Colonic mucosa (tissue), 4 donors: ENCODE measurements at regions not wholly inside any gene's neighbourhood (a gene's known extent, or its start where the extent isn't known, plus 50 kb on each side); places are given as distances from the start of the nearest gene placed in this dataset.

ENCODE experiments used
- DNase-seq: peaks from one replicate; pipeline ENCODE4 v3.0.0-alpha.2; 2020
- H3K27ac ChIP-seq: fragments of 200-600 bp; one replicate; pipeline ENCODE4 v1.8.0; 2021
- H3K27me3 ChIP-seq: fragments of 200-600 bp; one replicate; pipeline ENCODE4 v1.8.0; 2021
- H3K36me3 ChIP-seq: fragments of 200-600 bp; one replicate; pipeline ENCODE4 v1.8.0; 2021
- H3K4me1 ChIP-seq: fragments of 200-600 bp; one replicate; pipeline ENCODE4 v1.8.0; 2021; ENCODE audit warnings: mild to moderate bottlenecking
- H3K4me3 ChIP-seq: fragments of 200-600 bp; one replicate; pipeline ENCODE4 v1.8.0; 2021
- H3K9ac ChIP-seq, 2 donors: one replicate each; pipeline ENCODE4 v1.7.0; 2013; ENCODE audit warnings: control low read depth in 2 of 2, low read depth in 2 of 2, low read length in 2 of 2
- H3K9me3 ChIP-seq: fragments of 200-600 bp; one replicate; pipeline ENCODE4 v1.8.0; 2021
- intact Hi-C: fragments of 100-400 bp; cut with DNase I; formaldehyde crosslinking; loops from one replicate; pipeline ENCODE4 v1.14.1; 2022
- TF ChIP-seq, protein P1 (sequence below): fragments of 200-600 bp; IDR thresholded peaks from one replicate; pipeline ENCODE4 v1.8.0; 2022; ENCODE audit warnings: antibody characterized with exemption, mild to moderate bottlenecking
- donor health status: healthy.
- donor health status: DM: no; HTN: no; CAD: no.
- donor health status: DM: no; HTN: no; CAD: no.

- Histone ChIP-seq H3K9ac (no peak overlapping the region), H3K4me1 (no peaks in the 10 kb centered on the region), H3K27ac (no peak overlapping the region), H3K36me3 (no peaks in the 10 kb centered on the region), H3K27me3 (no peaks in the 10 kb centered on the region), H3K4me3 (no peak overlapping the region), H3K9me3 (no peaks in the 10 kb centered on the region)
- intact Hi-C loops: no loop called here
- TF ChIP-seq, protein P1, sequence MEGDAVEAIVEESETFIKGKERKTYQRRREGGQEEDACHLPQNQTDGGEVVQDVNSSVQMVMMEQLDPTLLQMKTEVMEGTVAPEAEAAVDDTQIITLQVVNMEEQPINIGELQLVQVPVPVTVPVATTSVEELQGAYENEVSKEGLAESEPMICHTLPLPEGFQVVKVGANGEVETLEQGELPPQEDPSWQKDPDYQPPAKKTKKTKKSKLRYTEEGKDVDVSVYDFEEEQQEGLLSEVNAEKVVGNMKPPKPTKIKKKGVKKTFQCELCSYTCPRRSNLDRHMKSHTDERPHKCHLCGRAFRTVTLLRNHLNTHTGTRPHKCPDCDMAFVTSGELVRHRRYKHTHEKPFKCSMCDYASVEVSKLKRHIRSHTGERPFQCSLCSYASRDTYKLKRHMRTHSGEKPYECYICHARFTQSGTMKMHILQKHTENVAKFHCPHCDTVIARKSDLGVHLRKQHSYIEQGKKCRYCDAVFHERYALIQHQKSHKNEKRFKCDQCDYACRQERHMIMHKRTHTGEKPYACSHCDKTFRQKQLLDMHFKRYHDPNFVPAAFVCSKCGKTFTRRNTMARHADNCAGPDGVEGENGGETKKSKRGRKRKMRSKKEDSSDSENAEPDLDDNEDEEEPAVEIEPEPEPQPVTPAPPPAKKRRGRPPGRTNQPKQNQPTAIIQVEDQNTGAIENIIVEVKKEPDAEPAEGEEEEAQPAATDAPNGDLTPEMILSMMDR: no peak
- no peak for DNase-seq
These were observed 143.4 kb upstream of the ITGB1 start for GRCh38 chr10:33101392-33101787.

DNA sequence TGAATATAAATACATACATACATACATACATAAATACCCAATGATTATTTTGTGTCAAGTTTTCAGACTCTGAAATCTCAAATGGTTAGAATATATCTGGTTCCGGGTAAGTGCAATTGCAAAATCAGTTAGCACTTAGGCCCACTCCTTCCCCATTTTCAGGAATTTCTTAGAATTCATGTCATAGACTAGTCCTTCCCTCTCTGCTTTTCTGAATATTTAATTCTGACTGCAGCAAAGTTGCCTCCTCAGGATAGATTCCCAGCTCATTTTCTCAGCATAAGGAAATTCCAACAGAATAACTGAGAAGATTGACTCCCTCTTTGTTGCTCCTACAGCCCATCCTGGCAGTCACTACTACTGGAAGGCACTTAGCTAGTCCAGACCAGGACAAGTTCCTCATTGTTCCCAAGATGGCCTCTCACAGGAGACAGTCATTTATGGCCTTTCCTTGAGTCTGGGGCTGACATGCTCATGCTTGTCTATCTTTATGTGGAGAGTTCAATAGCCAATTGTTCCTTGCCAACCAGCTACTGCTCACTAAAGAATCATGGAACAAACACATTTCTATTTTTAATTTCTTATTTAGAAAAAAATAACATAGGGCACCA lies 142.9 kb upstream of the ITGB1 start:
- TF ChIP-seq, protein P1: no peak
- Histone ChIP-seq H3K4me3 (no peak overlapping the region), H3K36me3 (no peaks in the 10 kb centered on the region), H3K4me1 (no peaks in the 10 kb centered on the region), H3K27me3 (no peaks in the 10 kb centered on the region), H3K9ac (no peak overlapping the region), H3K27ac (no peak overlapping the region), H3K9me3 (no peaks in the 10 kb centered on the region)
- no peak for DNase-seq
- intact Hi-C loops: no loop called here

GRCh38 chr10:33099748-33100147 lies 141.7 kb upstream of the ITGB1 start:
- Histone ChIP-seq H3K9ac (no peak overlapping the region), H3K9me3 (no peaks in the 10 kb centered on the region), H3K27me3 (no peaks in the 10 kb centered on the region), H3K4me1 (no peaks in the 10 kb centered on the region), H3K4me3 (no peak overlapping the region), H3K36me3 (no peaks in the 10 kb centered on the region), H3K27ac (no peak overlapping the region)
- DNase-seq: no peak
- TF ChIP-seq, protein P1: no peak
- intact Hi-C loops: no loop called here

DNA sequence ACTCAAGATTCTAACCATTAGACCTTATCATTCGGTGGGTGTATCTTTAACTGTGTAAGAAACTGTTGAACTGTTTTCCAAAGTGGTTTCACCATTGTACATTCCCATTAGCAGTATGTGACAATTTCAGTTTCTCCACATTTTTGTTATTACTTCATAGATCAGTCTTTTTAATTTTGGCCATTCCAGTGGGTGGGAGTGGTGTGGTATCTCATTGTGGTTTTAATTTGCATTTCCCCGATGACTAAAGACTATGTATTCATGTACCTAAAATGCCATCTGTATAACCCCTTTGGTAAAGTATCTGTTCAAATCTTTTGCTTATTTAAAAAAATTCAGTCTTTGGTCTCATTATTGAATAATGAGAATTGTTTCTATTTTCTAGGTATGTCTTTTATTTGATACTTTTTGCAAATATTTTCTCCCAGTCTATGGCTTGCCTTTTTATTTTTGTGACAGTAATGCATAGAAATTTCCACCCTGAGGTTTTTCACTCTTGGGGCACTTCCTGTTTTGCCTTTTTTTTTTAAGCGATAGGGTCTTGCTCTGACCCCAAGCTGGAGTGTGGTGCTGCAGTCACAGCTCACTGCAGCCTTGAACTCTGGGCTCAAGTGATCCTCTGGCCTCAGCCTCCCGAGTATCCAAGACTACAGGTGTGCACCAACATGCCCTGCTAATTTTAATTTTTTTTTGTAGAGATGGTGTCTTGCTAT lies 141.1 kb upstream of the ITGB1 start:
- DNase-seq: no peak
- no peaks in the 10 kb centered on the region for H3K4me1 ChIP-seq
- H3K9me3 ChIP-seq: no peaks in the 10 kb centered on the region
- no peaks in the 10 kb centered on the region for H3K27me3 ChIP-seq
- intact Hi-C loops: no loop called here
- H3K9ac ChIP-seq: no peak overlapping the region
- no peaks in the 10 kb centered on the region for H3K36me3 ChIP-seq
- TF ChIP-seq, protein P1: no peak
- no peak overlapping the region for H3K4me3 ChIP-seq
- no peak overlapping the region for H3K27ac ChIP-seq

- no peak overlapping the region for H3K9ac ChIP-seq
- no peak overlapping the region for H3K27ac ChIP-seq
- DNase-seq: no peak
- H3K36me3 ChIP-seq: no peaks in the 10 kb centered on the region
- H3K27me3 ChIP-seq: no peaks in the 10 kb centered on the region
- no peak overlapping the region for H3K4me3 ChIP-seq
- intact Hi-C loops: no loop called here
- H3K9me3 ChIP-seq: no peaks in the 10 kb centered on the region
- H3K4me1 ChIP-seq: no peaks in the 10 kb centered on the region
- TF ChIP-seq, protein P1: no peak
These were observed 138.1 kb upstream of the ITGB1 start for GRCh38 chr10:33095867-33096815.
